Choroid plexus epithelial cell (primary cell): ENCODE measurements at regions not wholly inside any gene's neighbourhood (a gene's known extent, or its start where the extent isn't known, plus 50 kb on each side); places are given as distances from the start of the nearest gene placed in this dataset.
"Not testable (repeated sequence)": the region's sequence is repeated elsewhere in the genome, so short reads cannot be mapped to it uniquely, and the experiment has no call there.

Experiments used
- DNase-seq: peaks from one replicate; pipeline ENCODE4 v3.0.0-alpha.2; 2010; ENCODE audit warnings: low read depth
- H3K4me3 ChIP-seq: 2 replicates; pipeline ENCODE4 v1.5.1; 2011; ENCODE audit warnings: low read depth, mild to moderate bottlenecking, control low read depth, low read length, moderate library complexity
- CTCF ChIP-seq: conservative IDR thresholded peaks from 2 replicates; pipeline ENCODE4 v1.5.1; 2011; ENCODE audit warnings: low read depth, mild to moderate bottlenecking, control low read depth, inconsistent platforms, low read length, moderate library complexity

GRCh38 chr13:80690208-80690607 is 349.3 kb upstream of the SPRY2 start:
- no peak overlapping the region for H3K4me3 ChIP-seq
- no peak for TF ChIP-seq CTCF
- no peak for DNase-seq

- no peak overlapping the region for H3K4me3 ChIP-seq
- no peak for TF ChIP-seq CTCF
Observed at GRCh38 chr13:80688593-80688992, 347.7 kb upstream of the SPRY2 start.

GRCh38 chr13:80685942-80686341 is 345.0 kb upstream of the SPRY2 start:
- H3K4me3 ChIP-seq: no peak overlapping the region
- TF ChIP-seq CTCF: no peak
- DNase-seq: no peak

More at GRCh38 chr13:80688593-80688992, 347.7 kb upstream of the SPRY2 start:
- DNase-seq: no peak

- H3K4me3 ChIP-seq: no peak overlapping the region
- DNase-seq: no peak
- TF ChIP-seq CTCF: no peak
Observed at GRCh38 chr13:80684217-80684991, 343.5 kb upstream of the SPRY2 start.

- no peak for DNase-seq
- no peak for TF ChIP-seq CTCF
- no peak overlapping the region for H3K4me3 ChIP-seq
Observed at GRCh38 chr13:80680786-80681366, 339.9 kb upstream of the SPRY2 start.

GRCh38 chr13:80679423-80679822 is 338.5 kb upstream of the SPRY2 start:
- no peak overlapping the region for H3K4me3 ChIP-seq
- no peak for TF ChIP-seq CTCF
- no peak for DNase-seq

- DNase-seq: no peak
- H3K4me3 ChIP-seq: no peak overlapping the region
- no peak for TF ChIP-seq CTCF
Observed at GRCh38 chr13:80677227-80677626, 336.3 kb upstream of the SPRY2 start.

GRCh38 chr13:80675442-80675841 is 334.5 kb upstream of the SPRY2 start:
- not testable (repeated sequence) for H3K4me3 ChIP-seq, DNase-seq
